ENCODE measurements at regions not wholly inside any gene's neighbourhood (a gene's known extent, or its start where the extent isn't known, plus 50 kb on each side); places are given as distances from the start of the nearest gene placed in this dataset.

DNA sequence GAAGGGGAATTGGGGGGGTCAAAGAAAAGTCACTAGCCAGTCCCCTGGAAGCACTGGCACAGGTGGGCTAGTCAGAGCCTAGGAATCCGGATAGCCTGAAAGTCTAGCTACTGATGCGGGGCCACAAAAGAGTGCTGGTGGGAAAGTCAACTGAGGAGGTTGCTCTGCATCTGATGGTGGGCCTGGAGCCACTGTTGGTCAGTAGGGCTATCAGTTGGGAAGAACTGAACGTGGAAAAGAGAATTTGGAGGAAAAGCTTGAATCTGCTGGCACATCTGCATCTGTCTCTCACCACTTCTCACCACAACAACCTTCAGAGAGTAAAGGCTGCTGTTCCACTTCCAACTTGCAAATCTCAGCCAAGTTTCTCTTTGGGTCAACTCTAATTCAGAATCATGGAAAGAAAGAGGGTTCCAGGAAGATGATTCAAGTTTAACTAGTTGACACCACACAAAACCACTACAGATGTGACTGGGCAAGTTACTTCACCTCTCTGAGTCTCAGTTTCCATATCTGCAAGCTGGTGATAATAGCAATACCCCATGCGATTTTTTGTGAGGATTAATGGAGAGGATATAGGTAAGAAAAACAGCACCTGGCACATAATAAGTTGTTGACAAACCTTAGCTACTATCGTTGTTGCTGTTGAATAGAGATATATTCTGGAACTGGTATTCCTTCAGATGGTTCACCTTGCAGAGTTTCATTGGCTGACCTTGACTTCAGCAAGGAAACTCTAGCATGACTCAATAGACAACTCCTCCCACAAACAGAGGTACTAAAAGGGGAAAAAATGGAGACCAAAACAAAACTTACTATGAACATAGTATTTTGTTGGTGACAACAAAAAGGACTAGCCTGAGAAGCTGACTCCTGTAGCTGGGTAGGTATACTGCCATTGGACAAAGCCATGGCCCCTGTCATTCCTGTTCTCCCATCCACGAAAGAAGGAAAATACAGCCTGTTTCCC, 280.2 kb upstream of the STT3B start:
- Histone ChIP-seq H4K20me1 (ENCODE audit: insufficient read depth) (no peaks in the 10 kb centered on the region), H3K9me2 (ENCODE audit: insufficient read depth) (no peaks in the 10 kb centered on the region), H3K27ac (ENCODE audit: low read depth, low read length) (no peak overlapping the region), H3K79me2 (ENCODE audit: insufficient read depth, low read length) (no peaks in the 10 kb centered on the region), H3K36me3 (ENCODE audit: control insufficient read depth in 1 of 2, insufficient read depth in 2 of 2, low read length in 2 of 2) (no peaks in the 10 kb centered on the region), H3K9me3 (ENCODE audit: control insufficient read depth in 1 of 2, insufficient read depth in 1 of 2, low read depth in 1 of 2, low read length in 2 of 2) (no peaks in the 10 kb centered on the region), H3K27me3 (ENCODE audit: insufficient read depth, low read length) (no peaks in the 10 kb centered on the region), H2AFZ (ENCODE audit: low read depth, low read length, poor library complexity, severe bottlenecking) (no peak overlapping the region), H3K4me2 (ENCODE audit: low read length) (no peak overlapping the region), H3K4me3 (replicated peaks in 1 of 2; ENCODE audit: low read depth in 1 of 2, low read length in 2 of 2) (no peak overlapping the region), H3K9ac (ENCODE audit: low read length) (no peak overlapping the region), H3K4me1 (ENCODE audit: control insufficient read depth in 1 of 2, insufficient read depth in 2 of 2, low read length in 2 of 2) (peaks cover 10 to 18% of the 10 kb centered on the region in 2 experiments; a peak in 3 of 4 replicates)
- CTCF ChIA-PET, result no interaction called here
- RAD21 ChIA-PET (ENCODE audit: low non-redundant PET in 1 of 2, low total read pairs in 2 of 2, uncharacterized antibody in 2 of 2, unreplicated experiment in 2 of 2), result no interaction called here
- TF ChIP-seq, protein P1, sequence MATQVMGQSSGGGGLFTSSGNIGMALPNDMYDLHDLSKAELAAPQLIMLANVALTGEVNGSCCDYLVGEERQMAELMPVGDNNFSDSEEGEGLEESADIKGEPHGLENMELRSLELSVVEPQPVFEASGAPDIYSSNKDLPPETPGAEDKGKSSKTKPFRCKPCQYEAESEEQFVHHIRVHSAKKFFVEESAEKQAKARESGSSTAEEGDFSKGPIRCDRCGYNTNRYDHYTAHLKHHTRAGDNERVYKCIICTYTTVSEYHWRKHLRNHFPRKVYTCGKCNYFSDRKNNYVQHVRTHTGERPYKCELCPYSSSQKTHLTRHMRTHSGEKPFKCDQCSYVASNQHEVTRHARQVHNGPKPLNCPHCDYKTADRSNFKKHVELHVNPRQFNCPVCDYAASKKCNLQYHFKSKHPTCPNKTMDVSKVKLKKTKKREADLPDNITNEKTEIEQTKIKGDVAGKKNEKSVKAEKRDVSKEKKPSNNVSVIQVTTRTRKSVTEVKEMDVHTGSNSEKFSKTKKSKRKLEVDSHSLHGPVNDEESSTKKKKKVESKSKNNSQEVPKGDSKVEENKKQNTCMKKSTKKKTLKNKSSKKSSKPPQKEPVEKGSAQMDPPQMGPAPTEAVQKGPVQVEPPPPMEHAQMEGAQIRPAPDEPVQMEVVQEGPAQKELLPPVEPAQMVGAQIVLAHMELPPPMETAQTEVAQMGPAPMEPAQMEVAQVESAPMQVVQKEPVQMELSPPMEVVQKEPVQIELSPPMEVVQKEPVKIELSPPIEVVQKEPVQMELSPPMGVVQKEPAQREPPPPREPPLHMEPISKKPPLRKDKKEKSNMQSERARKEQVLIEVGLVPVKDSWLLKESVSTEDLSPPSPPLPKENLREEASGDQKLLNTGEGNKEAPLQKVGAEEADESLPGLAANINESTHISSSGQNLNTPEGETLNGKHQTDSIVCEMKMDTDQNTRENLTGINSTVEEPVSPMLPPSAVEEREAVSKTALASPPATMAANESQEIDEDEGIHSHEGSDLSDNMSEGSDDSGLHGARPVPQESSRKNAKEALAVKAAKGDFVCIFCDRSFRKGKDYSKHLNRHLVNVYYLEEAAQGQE (IDR thresholded peaks at IDR 0.05; ENCODE audit: low read depth), result no peak
- TF ChIP-seq JUND (IDR thresholded peaks at IDR 0.05), result no peak
- TF ChIP-seq, protein P2, sequence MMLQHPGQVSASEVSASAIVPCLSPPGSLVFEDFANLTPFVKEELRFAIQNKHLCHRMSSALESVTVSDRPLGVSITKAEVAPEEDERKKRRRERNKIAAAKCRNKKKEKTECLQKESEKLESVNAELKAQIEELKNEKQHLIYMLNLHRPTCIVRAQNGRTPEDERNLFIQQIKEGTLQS (IDR thresholded peaks at IDR 0.05), result no peak
- TF ChIP-seq POLR2A (IDR thresholded peaks at IDR 0.05; ENCODE audit: borderline replicate concordance, extremely low read depth, insufficient read depth, insufficient read length), result no peak
- TF ChIP-seq CTCF (IDR thresholded peaks at IDR 0.05 in 2 of 3, conservative IDR thresholded peaks at IDR 0.05 in 1 of 3; ENCODE audit: borderline replicate concordance in 1 of 3, insufficient read depth in 1 of 3, low read depth in 2 of 3, low read length in 2 of 3), result no peak
- intact Hi-C loops (cut with micrococcal nuclease), result no loop called here
- ATAC-seq (no peak), DNase-seq (ENCODE audit: low read depth, low spot score) (no peak)
- POLR2A ChIA-PET, result no interaction called here
- BruUV-seq (replicated peaks), result no TSS peak

All from HCT116 (cell line).